HUDEP-2 (cell line): ENCODE measurements at regions not wholly inside any gene's neighbourhood (a gene's known extent, or its start where the extent isn't known, plus 50 kb on each side); places are given as distances from the start of the nearest gene placed in this dataset.

ENCODE experiments used
- DNase-seq, 76 experiments: peaks; one replicate each; lab custom pipeline; 2025; ENCODE audit not compliant: unreplicated experiment in 76 of 76; lab: John Stamatoyannopoulos, UW

DNA sequence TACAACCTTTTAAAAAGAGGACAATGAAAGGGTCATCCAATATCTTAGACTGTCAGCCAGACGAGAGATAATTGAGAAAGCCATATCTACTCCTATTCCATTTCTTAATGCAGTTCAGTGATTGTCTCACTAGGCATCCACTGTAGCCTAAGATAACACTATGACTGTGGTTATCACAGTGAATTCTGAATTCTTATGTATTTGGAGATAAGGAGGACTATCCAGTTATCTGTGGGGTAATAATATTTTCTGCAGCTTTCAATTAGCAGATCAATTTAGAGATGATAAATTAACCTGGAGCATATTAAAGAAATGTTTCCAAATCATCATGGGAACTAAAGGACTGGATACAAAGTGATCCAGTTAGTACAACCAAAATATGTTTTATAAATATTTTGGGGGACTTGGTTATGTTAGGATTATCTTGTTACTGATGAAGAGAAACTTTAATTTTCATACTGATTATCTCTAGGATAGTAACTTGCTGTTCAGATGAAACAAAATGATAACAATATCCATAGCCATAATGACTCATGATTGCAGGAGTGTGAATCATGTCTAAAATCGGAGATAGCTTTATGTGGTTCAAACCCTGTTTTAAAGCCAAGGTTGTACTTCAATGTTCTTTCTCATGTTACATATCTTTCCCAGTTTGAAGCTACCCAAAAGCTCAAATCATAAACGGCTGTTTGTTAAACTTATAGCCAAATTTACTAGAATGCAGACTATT, 1152.0 kb downstream of the HACE1 start:
- DNase-seq = no peak

DNA sequence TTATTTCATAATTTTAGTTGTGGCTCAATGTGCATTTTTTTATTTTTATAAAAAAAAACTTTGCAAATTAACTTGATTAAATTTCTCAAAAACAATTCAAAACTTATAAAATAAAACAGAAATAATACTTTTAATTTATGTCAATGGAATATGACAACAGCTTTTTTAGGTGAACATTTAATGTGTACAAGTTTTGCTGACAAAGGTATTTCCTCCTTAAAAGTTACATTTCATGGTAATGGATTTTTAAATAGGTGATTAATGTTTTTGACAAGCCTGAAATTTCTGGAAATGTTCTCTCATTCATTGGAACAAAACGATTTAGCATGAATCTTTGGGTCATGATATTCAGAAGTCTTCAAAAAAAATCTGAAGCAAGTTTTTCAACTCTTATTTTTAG, 1160.0 kb downstream of the HACE1 start:
- DNase-seq = no peak

DNA sequence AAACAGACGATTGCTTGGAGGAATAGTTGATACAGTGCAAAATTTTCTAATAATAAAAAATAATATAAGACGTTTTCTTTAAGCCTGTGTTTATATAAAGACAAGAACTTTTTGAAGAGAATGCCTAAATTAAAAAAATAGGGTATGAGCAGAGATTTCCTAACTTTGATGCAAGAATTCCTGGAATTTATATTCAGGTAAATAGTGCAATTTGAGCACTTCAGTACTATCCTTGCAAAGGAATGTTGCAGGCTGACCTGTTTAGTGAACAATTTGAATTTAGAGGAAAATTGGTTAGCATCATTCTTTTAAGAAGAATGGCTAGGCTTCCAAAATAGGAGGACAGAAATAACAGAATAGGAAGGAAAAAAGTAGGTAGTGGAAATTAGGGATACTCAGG, 1172.3 kb downstream of the HACE1 start:
- DNase-seq = no peak

DNA sequence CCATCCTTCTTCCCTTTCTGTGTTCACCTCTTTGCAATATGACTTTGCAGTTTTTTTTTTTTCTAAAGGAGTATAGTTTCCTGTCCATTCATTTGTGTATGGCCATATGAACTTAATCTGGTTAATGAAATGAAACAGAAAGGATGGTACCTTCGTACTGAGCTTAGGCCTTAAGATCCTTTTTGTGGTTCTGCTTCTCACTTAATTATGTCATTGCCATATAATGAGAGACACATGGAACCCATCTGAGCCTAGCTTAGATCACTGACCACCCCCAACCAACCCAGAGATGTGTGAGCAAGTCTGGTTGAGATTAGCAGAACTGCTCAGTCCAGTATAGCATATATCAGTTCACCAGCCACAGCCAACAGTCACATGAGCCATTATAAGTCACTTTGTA, 1179.6 kb downstream of the HACE1 start:
- no peak for DNase-seq

DNA sequence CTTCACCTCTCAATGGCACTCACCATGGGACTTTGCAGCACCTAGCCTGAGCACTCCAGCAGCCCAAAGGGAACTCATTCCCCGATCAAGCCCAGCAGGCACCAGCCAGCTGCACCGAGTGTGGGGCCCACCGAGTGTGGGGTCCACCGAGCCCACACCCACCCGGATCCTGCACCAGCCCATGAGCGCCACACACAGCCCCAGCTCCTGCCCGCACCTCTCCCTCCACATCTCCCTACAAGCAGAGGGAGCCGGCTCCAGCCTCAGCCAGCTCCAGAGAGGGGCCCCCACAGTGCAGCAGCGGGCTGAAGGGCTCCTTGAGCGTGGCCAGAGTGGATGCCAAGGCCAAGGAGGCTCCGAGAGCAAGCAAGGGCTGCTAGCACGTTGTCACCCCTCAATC, 1182.4 kb downstream of the HACE1 start:
- no peak for DNase-seq

DNA sequence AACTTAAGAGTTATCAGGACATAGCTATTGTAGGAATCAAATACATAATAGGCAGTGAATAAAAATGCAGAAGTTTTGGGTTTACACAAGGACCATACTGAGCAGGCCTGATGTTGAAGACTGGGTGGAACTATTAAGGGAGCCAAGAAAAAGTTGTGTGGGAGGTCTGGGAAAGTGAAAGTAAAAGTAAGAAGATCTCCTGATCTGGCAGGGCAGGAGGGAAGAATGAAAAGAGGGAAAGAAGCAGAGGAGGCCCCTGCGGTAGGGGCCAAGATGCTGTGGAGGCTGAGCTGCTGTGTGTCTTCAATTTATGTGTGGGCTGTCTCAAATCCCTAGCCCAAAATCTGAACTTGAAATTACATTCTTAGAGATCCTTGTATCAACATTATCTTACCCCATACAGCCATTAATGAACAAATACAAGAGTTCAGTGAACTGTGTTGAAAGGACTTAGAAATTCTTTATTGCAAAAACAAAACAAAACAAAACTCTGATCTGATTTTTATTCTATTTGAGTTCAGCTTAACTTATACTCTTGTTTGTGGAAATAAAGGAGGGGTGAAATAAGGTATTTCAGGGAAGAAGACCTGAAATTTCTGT, 1183.8 kb downstream of the HACE1 start:
- DNase-seq = no peak

DNA sequence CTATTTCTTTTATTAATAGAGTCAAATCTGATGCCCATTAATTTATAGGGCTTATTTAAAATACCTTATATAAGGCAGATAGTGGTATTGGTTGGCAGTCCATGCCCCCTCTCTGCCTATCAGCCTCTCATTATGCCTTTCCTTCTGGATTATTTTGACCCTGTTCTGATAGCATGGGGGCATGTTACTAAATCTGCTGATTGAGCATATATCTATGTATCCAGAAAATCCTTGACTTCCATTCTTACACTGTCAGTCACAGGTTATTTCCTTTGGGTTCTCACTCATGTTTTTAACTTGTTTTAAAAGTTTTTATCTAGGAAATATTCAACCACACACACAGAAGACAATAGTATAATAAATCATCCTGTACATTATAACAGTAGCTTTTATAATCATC, 1184.9 kb downstream of the HACE1 start:
- no peak for DNase-seq

DNA sequence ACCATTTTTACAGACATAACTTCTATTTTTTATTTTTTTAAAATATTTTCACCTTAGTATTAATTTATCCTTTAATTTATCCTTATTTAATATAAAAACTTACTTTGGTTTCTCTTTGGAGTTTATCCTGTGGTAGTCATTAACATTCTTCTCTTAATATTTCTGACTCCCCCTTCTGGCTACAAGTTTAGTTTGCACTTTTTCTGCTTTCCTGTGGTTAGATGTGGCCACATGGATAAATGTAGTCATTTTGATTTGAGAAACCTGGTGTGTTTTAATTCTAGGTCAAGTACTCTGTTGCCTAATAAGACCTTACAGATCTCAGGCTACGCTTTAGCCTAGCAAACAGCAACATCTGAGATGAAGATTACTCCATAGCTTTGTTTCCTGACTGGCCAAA, 1187.5 kb downstream of the HACE1 start:
- DNase-seq = no peak

DNA sequence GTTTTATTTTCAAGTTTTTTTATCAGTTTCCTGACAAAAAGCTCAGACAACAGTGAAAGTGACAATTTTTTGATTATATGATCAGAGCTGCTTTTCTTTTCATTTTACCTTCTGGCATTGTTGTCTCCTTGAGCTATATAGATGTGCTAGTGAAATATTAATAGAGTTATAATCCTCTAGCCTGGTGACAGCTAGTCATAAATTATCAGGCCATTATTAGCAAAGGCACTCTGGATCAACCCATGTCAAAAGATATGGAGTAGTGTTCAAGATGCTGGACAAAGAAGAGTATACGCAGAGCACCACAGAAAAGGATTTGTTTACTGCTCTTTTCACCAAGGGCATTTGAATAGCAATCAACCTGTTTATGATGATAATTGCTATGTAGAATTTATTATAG, 1230.1 kb downstream of the HACE1 start:
- DNase-seq = no peak

DNA sequence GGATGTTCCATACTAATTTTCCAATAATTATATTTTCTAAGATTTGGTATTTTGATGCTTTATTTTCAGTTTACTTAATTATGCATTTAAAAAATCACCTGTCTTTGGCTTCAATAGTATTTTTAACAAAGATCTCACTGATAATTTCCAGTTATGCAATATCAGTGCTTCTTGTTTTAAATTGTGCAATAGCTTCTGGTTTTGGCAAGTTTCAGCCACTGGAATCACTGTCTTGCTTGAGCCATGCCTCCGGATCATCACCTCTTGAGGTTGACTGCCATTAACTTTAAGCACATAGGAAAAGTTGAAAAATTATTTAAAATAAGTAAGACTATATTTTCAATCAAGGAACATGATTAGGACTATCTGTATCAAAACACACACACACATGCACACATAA, 1242.1 kb downstream of the HACE1 start:
- DNase-seq = no peak

DNA sequence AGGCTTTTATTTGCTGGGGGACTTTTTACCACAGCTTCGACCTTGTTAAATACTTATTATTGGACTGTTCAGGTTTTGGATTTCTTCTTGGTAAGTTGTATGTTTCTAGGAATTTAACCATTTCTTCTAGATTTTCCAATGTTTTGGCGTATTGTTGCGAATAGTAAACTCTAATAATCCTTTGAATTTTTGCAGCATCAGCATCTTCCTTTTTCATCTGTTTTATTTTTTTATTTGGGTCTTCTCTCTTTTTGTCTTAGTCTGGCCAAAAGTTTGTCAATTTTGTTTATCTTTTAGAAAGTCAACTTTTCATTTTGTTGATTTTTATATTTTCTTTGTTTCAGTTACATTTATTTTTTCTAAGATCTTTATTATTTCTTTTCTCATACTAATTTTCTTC, 1272.0 kb downstream of the HACE1 start:
- DNase-seq = no peak

DNA sequence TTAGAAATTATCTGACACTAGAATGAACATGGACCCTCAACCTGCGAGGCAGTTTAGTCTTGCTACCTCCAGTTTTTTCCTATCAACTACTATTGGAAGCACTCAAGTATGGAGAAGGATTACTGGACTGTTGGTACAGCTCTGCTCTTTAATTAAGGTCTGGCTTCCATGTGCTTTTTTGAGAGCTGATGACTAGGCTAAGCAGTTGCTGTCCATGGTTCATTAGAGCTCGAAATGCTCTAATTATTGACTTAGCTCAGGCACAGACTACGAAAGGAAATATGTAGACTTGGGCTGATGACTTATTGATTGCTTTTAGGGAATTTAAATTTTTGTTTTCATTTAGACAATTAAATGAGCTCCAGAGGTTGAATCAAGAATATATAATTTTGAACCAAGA, 1281.6 kb downstream of the HACE1 start:
- DNase-seq = no peak

DNA sequence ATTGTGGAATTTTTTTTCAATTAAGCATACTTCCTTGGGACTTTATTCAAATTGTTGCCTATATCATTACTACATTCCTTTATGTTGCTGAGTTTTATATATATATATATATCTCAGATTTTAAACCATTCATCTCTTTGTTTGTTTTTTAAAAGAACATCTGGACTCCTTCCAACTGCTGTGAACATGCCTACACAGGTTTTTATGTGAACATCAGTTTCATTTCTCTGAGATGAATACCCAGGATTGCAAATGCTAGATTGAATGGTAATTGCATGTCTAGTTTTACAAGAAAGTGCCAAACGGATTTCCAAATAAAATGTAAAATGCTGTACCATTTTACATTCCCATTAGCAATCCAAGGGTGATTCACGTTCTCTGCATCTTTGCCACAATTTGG, 1289.3 kb downstream of the HACE1 start:
- no peak for DNase-seq

DNA sequence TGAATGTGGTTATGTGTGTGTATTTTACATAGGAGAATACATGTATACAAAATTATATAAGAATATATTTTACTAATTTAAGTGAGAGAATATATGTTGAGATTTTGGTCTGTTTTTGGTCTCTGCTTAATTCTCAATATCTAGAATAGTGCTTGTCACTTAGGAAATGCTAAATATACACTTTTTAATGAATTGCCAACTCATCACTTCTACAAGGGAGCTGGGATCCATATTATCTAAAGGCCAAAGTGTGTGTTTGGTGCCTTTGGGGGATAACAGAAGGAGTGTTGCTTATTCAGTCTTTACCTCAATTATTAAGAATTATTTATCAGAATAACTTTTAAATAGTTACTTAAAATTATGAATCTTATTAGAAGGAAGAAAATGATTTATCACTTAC, 1304.8 kb downstream of the HACE1 start:
- no peak for DNase-seq

DNA sequence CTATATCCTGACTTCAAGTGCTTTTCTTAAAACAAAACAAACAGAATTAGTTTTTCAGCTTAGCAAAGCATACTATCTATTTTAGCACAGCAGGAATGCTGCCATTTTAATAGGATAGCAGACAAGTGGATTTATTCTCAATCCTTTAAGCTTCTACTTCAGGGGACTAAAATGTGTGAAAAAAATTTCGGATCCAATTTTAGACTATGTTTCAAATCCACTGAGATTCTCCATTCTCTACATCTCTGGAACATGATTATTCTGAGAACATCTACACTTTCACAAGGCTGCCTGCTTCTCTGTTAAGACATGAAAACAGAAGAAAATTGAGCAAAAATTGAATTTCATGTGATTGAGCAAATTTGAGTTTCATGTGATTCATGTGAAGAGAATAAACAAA, 1321.3 kb downstream of the HACE1 start:
- DNase-seq = no peak

DNA sequence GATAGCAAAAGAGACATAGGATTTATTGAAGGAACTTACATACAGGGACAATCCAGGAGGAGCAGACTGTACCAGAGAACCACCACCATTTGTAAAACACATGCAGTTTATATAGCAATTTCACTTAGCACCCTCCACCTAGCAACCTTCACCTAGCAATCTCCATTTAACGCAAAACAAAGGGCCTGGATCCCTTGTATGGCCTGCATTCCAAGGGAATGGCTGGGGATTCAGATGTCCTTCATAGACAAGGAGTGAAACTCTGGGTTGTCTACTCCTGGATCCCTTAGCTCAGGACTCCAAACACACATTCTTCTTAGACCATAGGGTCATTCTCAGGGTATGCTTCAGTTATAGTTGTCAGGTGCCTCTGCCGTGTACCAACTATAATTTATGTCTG, 1324.9 kb downstream of the HACE1 start:
- DNase-seq = no peak

DNA sequence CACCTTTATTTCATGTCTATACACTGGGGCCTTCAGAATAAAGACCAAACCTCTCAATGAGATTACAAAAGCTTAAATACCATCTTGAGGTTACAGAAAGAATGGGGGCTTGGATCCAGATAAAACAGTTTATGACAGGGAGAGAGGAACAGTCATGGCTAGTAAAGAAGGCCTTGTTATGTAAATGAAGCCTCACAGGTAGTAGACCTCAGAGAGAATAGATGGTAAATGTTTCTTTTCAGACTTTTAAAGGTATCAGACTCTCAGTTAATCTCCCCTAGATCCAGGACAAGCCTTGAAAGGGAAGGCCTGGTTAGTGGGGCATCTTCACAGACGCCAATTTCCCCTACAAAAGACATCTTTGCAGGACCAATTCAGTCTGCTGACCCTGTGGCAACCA, 1325.6 kb downstream of the HACE1 start:
- no peak for DNase-seq

DNA sequence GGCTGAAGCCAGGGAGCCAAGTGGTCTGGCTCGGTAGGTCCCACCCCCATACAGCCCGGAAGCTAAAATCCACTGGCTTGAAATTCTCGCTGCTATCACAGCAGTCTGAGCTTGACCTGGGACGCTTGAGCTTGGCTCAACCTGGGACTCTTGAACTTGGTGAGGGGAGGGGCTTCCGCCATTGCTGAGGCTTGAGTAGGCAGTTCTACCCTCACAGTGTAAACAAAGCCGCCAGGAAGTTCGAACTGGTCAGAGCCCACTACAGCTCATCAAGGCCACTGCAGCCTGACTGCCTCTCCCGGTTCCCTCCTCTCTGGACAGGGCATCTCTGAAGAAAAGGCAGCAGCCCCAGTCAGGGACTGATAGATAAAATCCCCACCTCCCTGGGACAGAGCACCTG, 1337.7 kb downstream of the HACE1 start:
- DNase-seq = no peak

DNA sequence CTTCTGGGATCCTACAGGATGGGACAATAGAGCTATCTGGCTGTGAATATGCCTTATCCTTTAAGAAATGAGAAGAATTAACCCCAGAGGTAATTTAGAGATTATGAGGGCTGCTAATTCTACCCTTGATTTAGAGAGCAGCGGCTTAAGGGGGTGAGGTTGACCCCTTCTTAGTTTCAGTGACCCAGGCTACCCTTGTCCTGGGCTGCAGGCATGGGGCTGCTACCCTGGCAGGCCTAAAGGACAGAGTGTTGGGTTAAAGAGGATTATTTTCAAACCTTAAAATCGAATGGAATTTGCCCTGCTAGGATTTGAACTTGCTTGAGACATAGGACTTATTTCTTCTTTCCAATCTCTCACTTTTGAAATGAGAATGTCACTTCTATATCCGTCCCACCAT, 1343.4 kb downstream of the HACE1 start:
- DNase-seq = no peak

DNA sequence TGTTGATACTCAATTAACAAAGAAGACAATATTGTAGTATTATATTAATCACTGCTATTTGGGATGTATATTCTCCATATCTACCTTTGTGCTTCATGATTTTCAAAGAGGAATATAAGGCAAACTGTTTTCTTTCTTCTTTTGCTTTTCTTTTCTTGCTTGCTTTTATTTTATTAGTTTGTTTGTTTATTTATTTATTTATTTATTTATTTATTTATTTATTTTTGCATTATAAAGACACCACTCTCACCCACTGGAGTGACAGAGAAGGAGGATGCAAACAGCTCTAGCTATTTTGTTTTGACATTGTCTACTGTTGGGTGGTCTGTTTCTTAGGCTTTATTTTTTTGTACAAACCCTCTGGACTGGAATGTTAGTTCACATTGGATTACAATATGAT, 1352.7 kb downstream of the HACE1 start:
- no peak for DNase-seq

DNA sequence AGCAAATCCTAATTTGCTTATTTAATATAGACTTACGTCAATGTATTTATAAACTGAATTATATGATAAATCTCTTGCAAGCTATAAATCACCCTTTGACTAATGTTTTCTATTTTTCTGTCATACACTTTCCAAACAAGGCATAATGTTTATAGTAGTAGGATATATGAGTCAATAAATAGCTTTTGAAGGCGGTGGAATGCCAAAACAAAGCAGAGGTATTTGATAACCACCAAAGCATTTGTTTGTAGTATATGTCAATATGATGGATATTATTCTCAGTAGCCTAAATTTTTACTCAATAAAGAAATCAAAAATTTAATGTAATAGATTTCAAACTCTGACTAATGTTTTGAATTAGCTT, 1354.6 kb downstream of the HACE1 start:
- DNase-seq = no peak

DNA sequence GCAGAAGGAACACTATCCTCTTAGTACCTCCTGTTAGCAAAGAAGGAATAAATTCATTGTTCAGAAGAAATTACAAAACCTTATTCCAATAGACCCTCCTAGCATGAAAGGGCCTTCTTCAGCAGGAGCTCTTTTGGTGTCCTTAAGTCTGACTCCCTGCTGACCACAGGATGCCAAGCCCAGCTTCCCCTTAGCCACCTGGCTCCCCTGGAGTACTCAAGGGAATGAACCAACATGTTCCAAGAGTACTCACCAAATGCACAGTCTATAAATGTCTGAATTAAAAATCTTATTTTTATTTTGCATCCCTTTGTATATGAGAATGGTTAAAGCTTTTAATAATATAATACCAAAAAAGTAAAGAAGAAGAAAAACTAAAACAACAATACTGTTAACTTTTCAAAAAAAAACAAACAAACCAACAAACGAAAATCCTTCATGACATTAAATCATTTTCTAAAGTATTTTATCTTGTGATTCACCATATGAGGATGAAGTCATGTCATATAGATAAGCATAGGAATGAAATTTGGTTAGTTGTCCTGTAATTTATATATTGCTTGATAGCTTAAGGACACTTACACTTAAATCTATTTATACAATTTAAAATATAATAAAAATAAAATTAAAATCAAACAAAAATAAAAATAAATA, 1355.1 kb downstream of the HACE1 start:
- no peak for DNase-seq
